Memory B cell (primary cell): ENCODE measurements at regions not wholly inside any gene's neighbourhood (a gene's known extent, or its start where the extent isn't known, plus 50 kb on each side); places are given as distances from the start of the nearest gene placed in this dataset.

Source experiments
- ATAC-seq: fragments of 150-1000 bp; cut with Tn5 transposase; 2 replicates; pipeline ENCODE4 v1.10.0; 2021; ENCODE audit warnings: low read depth, mild to moderate bottlenecking, moderate library complexity
- DNase-seq, 2 donors: peaks; one replicate each; pipeline ENCODE4 v3.0.0; 2022; ENCODE audit warnings: low spot score in 2 of 2
- H3K27ac Mint-ChIP-seq: one replicate; pipeline ENCODE4 v1.8.0; 2022; ENCODE audit warnings: mild to moderate bottlenecking, moderate library complexity, mixed read lengths
- H3K27me3 Mint-ChIP-seq: one replicate; pipeline ENCODE4 v1.8.0; 2022; ENCODE audit warnings: mixed read lengths
- H3K36me3 Mint-ChIP-seq: one replicate; pipeline ENCODE4 v1.8.0; 2022; ENCODE audit warnings: mild to moderate bottlenecking, mixed read lengths
- H3K4me1 Mint-ChIP-seq: one replicate; pipeline ENCODE4 v1.8.0; 2022; ENCODE audit warnings: mixed read lengths
- H3K4me3 Mint-ChIP-seq: one replicate; pipeline ENCODE4 v1.8.0; 2022; ENCODE audit warnings: mild to moderate bottlenecking, moderate library complexity, mixed read lengths
- H3K9me3 Mint-ChIP-seq: one replicate; pipeline ENCODE4 v1.8.0; 2022; ENCODE audit warnings: mixed read lengths

GRCh38 chr7:21028186-21028585 is 241.5 kb upstream of the SP8 start:
- ATAC-seq (no peak), DNase-seq (no peak)
- no peaks in the 10 kb centered on the region for H3K27me3 Mint-ChIP-seq
- H3K36me3 Mint-ChIP-seq: no peaks in the 10 kb centered on the region
- no peak overlapping the region for H3K27ac Mint-ChIP-seq
- no peaks in the 10 kb centered on the region for H3K9me3 Mint-ChIP-seq
- H3K4me3 Mint-ChIP-seq: no peak overlapping the region
- H3K4me1 Mint-ChIP-seq: no peaks in the 10 kb centered on the region

GRCh38 chr7:21028599-21028998 is 241.9 kb upstream of the SP8 start:
- Mint-ChIP-seq H3K27me3 (no peaks in the 10 kb centered on the region), H3K4me1 (no peaks in the 10 kb centered on the region)

DNA sequence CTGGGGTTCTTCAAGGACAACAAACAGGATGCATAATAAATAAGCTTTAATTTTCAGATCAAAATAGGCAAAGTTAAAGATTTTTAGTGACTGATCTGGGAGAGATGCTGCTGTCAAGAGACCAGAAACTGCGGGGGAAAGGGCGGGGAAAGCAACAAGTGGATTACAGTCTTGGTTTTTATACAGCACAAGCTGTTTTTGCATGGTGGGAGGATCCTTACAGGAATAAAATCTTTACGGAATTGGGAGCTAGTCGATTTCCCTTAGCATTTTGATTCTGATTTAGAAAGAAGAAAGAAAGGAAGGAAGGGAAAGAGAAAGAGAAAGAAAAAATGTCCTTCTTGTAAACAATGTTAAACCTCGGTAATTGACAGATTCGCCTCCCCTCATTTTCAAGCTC is 242.3 kb upstream of the SP8 start:
- Mint-ChIP-seq H3K9me3 (no peaks in the 10 kb centered on the region), H3K27me3 (no peaks in the 10 kb centered on the region), H3K36me3 (no peaks in the 10 kb centered on the region), H3K4me1 (no peaks in the 10 kb centered on the region), H3K27ac (no peak overlapping the region), H3K4me3 (no peak overlapping the region)
- DNase-seq: no peak
- no peak for ATAC-seq

More at GRCh38 chr7:21028599-21028998, 241.9 kb upstream of the SP8 start:
- no peak for ATAC-seq
- Mint-ChIP-seq H3K4me3 (no peak overlapping the region), H3K27ac (no peak overlapping the region), H3K9me3 (no peaks in the 10 kb centered on the region), H3K36me3 (no peaks in the 10 kb centered on the region)
- DNase-seq: no peak

GRCh38 chr7:21030237-21030871 is 243.7 kb upstream of the SP8 start:
- Mint-ChIP-seq H3K9me3 (no peaks in the 10 kb centered on the region), H3K4me3 (no peak overlapping the region), H3K27me3 (no peaks in the 10 kb centered on the region), H3K4me1 (no peaks in the 10 kb centered on the region), H3K36me3 (no peaks in the 10 kb centered on the region), H3K27ac (no peak overlapping the region)
- DNase-seq: no peak
- ATAC-seq: no peak

DNA sequence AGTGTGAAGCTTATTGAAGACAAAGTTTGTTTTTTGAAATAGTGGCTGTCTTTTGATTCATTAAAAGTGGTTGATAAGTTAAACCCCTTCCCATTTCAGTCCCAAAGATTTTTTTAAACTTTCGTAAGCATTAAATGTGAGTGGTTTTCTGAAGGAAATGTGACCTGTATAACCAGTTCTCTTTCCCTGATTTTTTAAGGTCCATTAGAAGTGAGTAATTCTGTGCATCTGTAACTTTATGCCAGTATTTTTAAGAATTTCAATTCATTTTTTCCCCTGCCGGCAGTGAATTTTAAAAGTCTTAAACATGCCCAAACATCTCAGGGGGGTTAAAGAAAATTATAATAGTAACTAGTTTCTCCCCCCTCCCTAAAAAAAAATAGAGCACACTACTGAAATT is 254.6 kb upstream of the SP8 start:
- ATAC-seq: no peak
- H3K27ac Mint-ChIP-seq: no peak overlapping the region
- H3K27me3 Mint-ChIP-seq: peaks cover 3% of the 10 kb centered on the region
- H3K4me1 Mint-ChIP-seq: no peaks in the 10 kb centered on the region
- no peaks in the 10 kb centered on the region for H3K36me3 Mint-ChIP-seq
- H3K9me3 Mint-ChIP-seq: peaks cover 2% of the 10 kb centered on the region
- no peak for DNase-seq
- no peak overlapping the region for H3K4me3 Mint-ChIP-seq

DNA sequence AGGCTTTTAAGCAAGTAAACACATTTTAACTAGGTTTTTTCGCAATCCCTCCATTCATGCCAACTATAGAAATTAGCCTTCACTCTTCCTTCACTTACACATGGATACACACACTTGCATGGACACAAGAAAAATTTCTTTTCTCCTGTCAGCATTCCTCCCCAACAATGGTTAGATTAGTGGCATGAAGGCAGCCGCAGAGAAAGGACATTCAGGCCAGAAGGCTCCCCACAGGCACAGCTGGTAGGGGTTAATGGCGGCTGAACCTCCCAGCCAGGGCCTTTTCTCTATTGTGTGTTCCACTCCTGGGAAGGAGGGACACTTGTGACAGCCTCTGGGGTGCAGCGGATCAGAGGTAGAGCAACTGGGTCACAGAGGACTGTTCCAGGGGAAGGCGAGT is 255.0 kb upstream of the SP8 start:
- Mint-ChIP-seq H3K27ac (no peak overlapping the region), H3K9me3 (peaks cover 2% of the 10 kb centered on the region), H3K36me3 (no peaks in the 10 kb centered on the region), H3K27me3 (peaks cover 3% of the 10 kb centered on the region), H3K4me1 (no peaks in the 10 kb centered on the region), H3K4me3 (no peak overlapping the region)
- no peak for DNase-seq
- ATAC-seq: no peak

DNA sequence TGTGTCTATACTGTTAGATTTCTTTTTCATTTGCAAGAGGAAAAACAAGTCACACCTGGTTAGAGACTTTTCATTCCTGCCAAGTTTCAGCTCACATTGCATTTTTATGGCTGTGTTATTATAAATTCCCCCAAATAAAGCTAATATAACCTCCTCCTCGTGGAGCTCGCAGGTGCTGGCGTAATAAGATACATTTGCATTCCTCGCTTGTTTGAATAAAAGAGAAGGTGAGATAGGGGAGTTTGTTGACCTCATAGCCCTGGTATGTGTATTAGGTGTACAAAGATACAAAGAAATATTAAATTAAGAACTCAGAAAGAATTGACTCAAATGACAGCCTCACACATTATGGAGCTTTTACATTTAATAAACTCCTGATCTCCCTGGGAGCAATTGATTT is 257.7 kb upstream of the SP8 start:
- H3K27ac Mint-ChIP-seq: no peak overlapping the region
- H3K36me3 Mint-ChIP-seq: no peaks in the 10 kb centered on the region

GRCh38 chr7:21044913-21045568 is 258.4 kb upstream of the SP8 start:
- ATAC-seq: no peak
- Mint-ChIP-seq H3K9me3 (no peaks in the 10 kb centered on the region), H3K27ac (no peak overlapping the region), H3K36me3 (no peaks in the 10 kb centered on the region), H3K4me3 (no peak overlapping the region), H3K4me1 (no peaks in the 10 kb centered on the region), H3K27me3 (peaks cover 1% of the 10 kb centered on the region)
- no peak for DNase-seq

More for the DNA sequence above, 257.7 kb upstream of the SP8 start:
- no peak for DNase-seq
- Mint-ChIP-seq H3K9me3 (no peaks in the 10 kb centered on the region), H3K27me3 (peaks cover 1% of the 10 kb centered on the region), H3K4me1 (no peaks in the 10 kb centered on the region), H3K4me3 (no peak overlapping the region)
- ATAC-seq: no peak

- no peaks in the 10 kb centered on the region for H3K4me1 Mint-ChIP-seq
- H3K27me3 Mint-ChIP-seq: no peaks in the 10 kb centered on the region
- no peak overlapping the region for H3K27ac Mint-ChIP-seq
- H3K9me3 Mint-ChIP-seq: no peaks in the 10 kb centered on the region
- H3K36me3 Mint-ChIP-seq: no peaks in the 10 kb centered on the region
- H3K4me3 Mint-ChIP-seq: no peak overlapping the region
- ATAC-seq: no peak
- DNase-seq: no peak
Measured at GRCh38 chr7:21051865-21052264, 265.2 kb upstream of the SP8 start.

DNA sequence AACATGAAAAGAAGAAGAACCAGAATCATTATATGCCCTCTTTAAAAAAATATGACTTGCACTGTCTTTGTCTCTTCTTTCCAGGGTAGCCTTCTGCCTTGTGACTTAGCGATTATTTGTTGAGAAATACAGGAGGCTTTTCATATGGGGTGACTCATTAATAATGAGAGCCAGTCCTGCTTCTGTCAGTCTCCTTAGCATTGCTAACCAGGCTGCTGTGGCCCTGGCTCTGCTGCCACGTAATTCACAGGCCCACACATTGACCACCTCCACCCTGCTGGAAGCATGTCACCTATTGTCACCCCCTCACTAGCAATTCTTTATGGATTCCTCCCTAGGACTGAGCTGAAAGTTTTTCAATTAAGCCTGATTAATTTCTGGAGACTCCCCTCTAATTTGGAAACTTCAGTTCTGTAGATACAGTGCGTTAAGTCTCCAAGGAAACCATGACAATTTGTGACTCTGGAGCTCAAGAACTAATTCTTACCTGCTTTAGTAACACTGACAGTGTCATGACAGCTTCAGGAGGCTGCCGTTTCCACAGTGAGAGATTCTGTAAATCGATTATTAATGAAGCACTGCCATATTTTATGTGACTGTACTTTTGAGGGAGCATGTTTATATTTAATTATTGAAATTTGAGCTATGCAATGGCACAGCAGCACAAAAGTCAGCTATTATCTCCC is 267.9 kb upstream of the SP8 start:
- Mint-ChIP-seq H3K4me3 (no peak overlapping the region), H3K27ac (no peak overlapping the region), H3K36me3 (no peaks in the 10 kb centered on the region), H3K4me1 (no peaks in the 10 kb centered on the region), H3K27me3 (no peaks in the 10 kb centered on the region), H3K9me3 (no peaks in the 10 kb centered on the region)
- DNase-seq (no peak), ATAC-seq (no peak)

GRCh38 chr7:21059069-21059468 is 272.4 kb upstream of the SP8 start:
- no peaks in the 10 kb centered on the region for H3K27me3 Mint-ChIP-seq
- no peaks in the 10 kb centered on the region for H3K4me1 Mint-ChIP-seq
- no peak overlapping the region for H3K27ac Mint-ChIP-seq
- no peak for ATAC-seq
- H3K9me3 Mint-ChIP-seq: peaks cover 2% of the 10 kb centered on the region
- no peak overlapping the region for H3K4me3 Mint-ChIP-seq
- H3K36me3 Mint-ChIP-seq: no peaks in the 10 kb centered on the region
- DNase-seq: no peak

DNA sequence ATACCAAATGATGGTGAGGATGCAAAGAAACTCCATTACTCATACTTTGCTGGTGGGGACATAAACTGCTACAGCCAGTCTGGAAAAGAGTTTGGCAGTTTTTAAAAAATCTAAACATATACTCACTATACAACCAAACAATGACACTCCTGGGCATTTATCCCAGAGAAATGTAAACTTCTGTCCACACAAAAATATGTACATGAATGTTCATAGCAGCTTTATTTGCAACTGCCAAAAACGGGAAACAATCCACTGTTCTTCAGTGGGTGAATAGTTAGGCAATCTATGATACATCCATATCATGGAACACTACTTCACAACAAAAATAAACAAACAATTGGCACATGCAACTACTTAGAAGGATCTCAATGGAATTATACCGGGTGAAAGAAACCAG is 276.4 kb upstream of the SP8 start:
- DNase-seq (no peak), ATAC-seq (no peak)
- Mint-ChIP-seq H3K27ac (no peak overlapping the region), H3K4me1 (no peaks in the 10 kb centered on the region), H3K9me3 (peaks cover 2% of the 10 kb centered on the region), H3K36me3 (no peaks in the 10 kb centered on the region), H3K4me3 (no peak overlapping the region), H3K27me3 (peaks cover 6% of the 10 kb centered on the region)

DNA sequence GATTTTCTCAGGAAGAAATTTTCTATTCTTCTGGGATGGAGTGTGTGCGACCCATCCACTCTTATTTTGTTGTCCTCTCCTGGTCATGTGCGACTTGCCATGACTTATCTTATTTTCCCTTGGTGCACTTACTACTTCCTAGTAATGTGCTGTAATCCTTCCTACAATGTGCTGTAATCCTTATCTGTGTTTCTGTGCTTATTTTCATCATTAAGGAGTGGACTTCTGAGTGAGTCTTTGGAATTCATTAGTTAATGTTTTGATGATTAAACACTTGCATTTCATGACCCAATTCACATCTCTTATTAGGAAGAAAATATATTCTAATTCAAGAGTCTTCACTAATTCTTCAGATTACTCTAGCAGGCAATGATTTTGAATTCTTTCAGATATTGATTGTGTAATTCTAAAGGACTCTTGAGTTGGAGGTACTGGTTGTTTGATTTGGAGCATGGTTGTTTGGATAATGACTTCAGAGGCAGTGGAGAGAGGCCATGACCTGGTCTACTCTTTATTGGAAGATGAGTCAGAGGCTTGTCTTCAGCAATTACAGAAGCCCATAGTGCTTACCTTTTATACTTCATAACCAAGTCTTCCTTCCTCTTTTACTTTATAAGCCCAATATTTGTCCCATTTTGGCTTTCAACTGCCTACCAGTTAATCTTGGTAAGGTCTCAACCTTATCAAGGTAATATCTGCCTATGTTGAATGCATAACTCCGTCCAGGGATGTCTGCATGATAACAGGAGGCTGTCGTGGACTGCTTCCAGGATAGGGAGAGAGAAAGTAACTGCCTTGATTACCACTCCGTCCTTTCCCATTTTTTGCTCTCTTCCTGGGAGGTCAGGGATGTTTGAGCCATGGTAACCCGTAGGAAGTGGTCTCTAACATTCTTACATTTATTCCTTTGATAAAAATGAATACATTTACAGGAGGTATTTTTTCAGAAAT is 278.3 kb upstream of the SP8 start:
- no peaks in the 10 kb centered on the region for H3K4me1 Mint-ChIP-seq

DNA sequence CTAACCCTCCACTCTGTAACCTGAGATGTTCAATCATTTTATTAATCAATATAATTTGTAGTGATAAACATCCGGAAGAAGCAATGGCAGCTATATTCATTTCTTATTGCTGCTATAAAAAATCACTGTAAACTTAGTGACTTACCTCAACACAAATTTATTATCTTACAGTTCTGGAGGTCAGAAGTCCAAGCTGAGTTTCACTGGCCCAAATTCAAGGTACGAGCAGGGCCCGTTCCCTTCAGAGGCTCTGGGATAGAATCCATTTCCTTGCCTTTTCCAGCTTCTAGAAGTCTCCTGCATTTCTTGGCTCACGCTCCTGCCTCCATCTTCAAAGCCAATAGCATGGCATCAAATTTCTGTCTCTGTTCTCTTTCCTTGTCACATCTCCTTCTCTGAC is 279.5 kb upstream of the SP8 start:
- Mint-ChIP-seq H3K4me1 (no peaks in the 10 kb centered on the region), H3K27ac (no peak overlapping the region), H3K4me3 (no peak overlapping the region), H3K36me3 (no peaks in the 10 kb centered on the region), H3K27me3 (peaks cover 6% of the 10 kb centered on the region), H3K9me3 (peaks cover 2% of the 10 kb centered on the region)
- no peak for ATAC-seq
- DNase-seq: no peak

More for the DNA sequence above, 278.3 kb upstream of the SP8 start:
- no peak for ATAC-seq
- no peak for DNase-seq
- Mint-ChIP-seq H3K27ac (no peak overlapping the region), H3K27me3 (peaks cover 6% of the 10 kb centered on the region), H3K36me3 (no peaks in the 10 kb centered on the region), H3K9me3 (peaks cover 2% of the 10 kb centered on the region), H3K4me3 (no peak overlapping the region)
